K562 (cell line): ENCODE measurements at regions not wholly inside any gene's neighbourhood (a gene's known extent, or its start where the extent isn't known, plus 50 kb on each side); places are given as distances from the start of the nearest gene placed in this dataset.

Source experiments
- ARNT ChIP-seq, 2 experiments: fragments of 450-650 bp; IDR thresholded peaks; 2 replicates each; pipeline ENCODE4 v1.6.1; 2016; ENCODE audit warnings: mild to moderate bottlenecking in 1 of 2
- BRD9 ChIP-seq: fragments of 450-650 bp; IDR thresholded peaks from 2 replicates; pipeline ENCODE4 v1.6.1; 2018; ENCODE audit warnings: low read depth; ENCODE audit not compliant: partially characterized antibody
- C11orf30 ChIP-seq: fragments of 450-650 bp; IDR thresholded peaks from 2 replicates; pipeline ENCODE4 v1.6.1; 2016; ENCODE audit warnings: low read depth, mild to moderate bottlenecking
- CEBPZ ChIP-seq: fragments of 150-350 bp; IDR thresholded peaks from 2 replicates; pipeline ENCODE4 v1.6.1; 2014; ENCODE audit warnings: low read depth, mild to moderate bottlenecking, low read length, borderline replicate concordance
- DPF2 ChIP-seq: fragments of 450-650 bp; IDR thresholded peaks from 2 replicates; pipeline ENCODE4 v1.6.1; 2016
- E4F1 ChIP-seq: fragments of 250-450 bp; sonication (Bioruptor Pico); IDR thresholded peaks from 2 replicates; pipeline ENCODE4 v1.5.0; 2021; ENCODE audit warnings: mild to moderate bottlenecking, borderline replicate concordance
- FOXP1 ChIP-seq: sonication (generic); formaldehyde crosslinking; IDR thresholded peaks from 2 replicates; pipeline ENCODE4 v1.8.0; 2022; ENCODE audit warnings: mild to moderate bottlenecking, missing genetic modification reagents
- HDAC3 ChIP-seq: fragments of 450-650 bp; IDR thresholded peaks from 2 replicates; pipeline ENCODE4 v1.6.1; 2018; ENCODE audit warnings: borderline replicate concordance, mild to moderate bottlenecking, moderate library complexity; ENCODE audit not compliant: partially characterized antibody
- NR2C2 ChIP-seq, 2 experiments: fragments of 200-800 bp in 1 of 2; sonication (Bioruptor generic) in 1 of 2; sonication (generic) in 1 of 2; formaldehyde crosslinking in 1 of 2; IDR thresholded peaks; 2 replicates each; pipeline versions ENCODE4 v1.6.1 to v1.8.0; 2016 to 2022; ENCODE audit warnings: mild to moderate bottlenecking in 1 of 2, missing compliant biosample characterization in 1 of 2, missing genetic modification characterization in 1 of 2, missing genetic modification reagents in 1 of 2
- PATZ1 ChIP-seq: fragments of 250-450 bp; sonication (Bioruptor Pico); IDR thresholded peaks from 2 replicates; pipeline ENCODE4 v1.5.0; 2020; ENCODE audit warnings: mild to moderate bottlenecking, borderline replicate concordance
- SRSF7 ChIP-seq: fragments of 200-400 bp; formaldehyde crosslinking; optimal IDR thresholded peaks from 2 replicates; pipeline ENCODE3; 2017; ENCODE audit warnings: mild to moderate bottlenecking, low read depth, low read length
- ZNF24 ChIP-seq: fragments of 450-650 bp; IDR thresholded peaks from 2 replicates; pipeline ENCODE4 v1.6.1; 2016
- ZNF384 ChIP-seq: IDR thresholded peaks from 2 replicates; pipeline ENCODE4 v1.6.1; 2012; ENCODE audit warnings: low read depth, low read length, improper control_type of control experiment
- ZNF592 ChIP-seq: fragments of 450-650 bp; IDR thresholded peaks from 2 replicates; pipeline ENCODE4 v1.6.1; 2017; ENCODE audit warnings: antibody characterized with exemption, mild to moderate bottlenecking
- ZNF696 ChIP-seq: fragments of 250-450 bp; sonication (Bioruptor Pico); conservative IDR thresholded peaks from 2 replicates; pipeline ENCODE4 v1.4.0; 2020; ENCODE audit warnings: mild to moderate bottlenecking, moderate library complexity

- TF ChIP-seq NR2C2 (CRISPR knock-in tag; IDR thresholded peaks at IDR 0.05) (no peak), NR2C2 (tag; IDR thresholded peaks at IDR 0.05) (no peak), SRSF7 (no peak), FOXP1 (CRISPR knock-in tag) (no peak), CEBPZ (no peak), HDAC3 (no peak), C11orf30 (no peak), ARNT (IDR thresholded peaks at IDR 0.05) (no peak), E4F1 (CRISPR knock-in tag) (peak; percentile 65; the same call in 1 of the 2 replicates), ZNF592 (peak; percentile 93), ZNF384 (no peak), PATZ1 (CRISPR knock-in tag) (no peak), ZNF696 (CRISPR knock-in tag) (0 out of 2 replicates have a peak, but pooled peaks have one; percentile 58), BRD9 (peak; percentile 72), ZNF24 (no peak), DPF2 (no peak)
These were observed 90.8 kb upstream of the PIK3CG start (continued) for GRCh38 chr7:106774213-106774767.
